NCI-H2029 treated with DMSO at 0.1 percent for 48 hours (cell line): ENCODE measurements at regions not wholly inside any gene's neighbourhood (a gene's known extent, or its start where the extent isn't known, plus 50 kb on each side); places are given as distances from the start of the nearest gene placed in this dataset.
"Not testable (repeated sequence)": the region's sequence is repeated elsewhere in the genome, so short reads cannot be mapped to it uniquely, and the experiment has no call there.

ENCODE experiments used
- DNase-seq: peaks from one replicate; lab custom pipeline; 2025; lab: John Stamatoyannopoulos, UW

DNA sequence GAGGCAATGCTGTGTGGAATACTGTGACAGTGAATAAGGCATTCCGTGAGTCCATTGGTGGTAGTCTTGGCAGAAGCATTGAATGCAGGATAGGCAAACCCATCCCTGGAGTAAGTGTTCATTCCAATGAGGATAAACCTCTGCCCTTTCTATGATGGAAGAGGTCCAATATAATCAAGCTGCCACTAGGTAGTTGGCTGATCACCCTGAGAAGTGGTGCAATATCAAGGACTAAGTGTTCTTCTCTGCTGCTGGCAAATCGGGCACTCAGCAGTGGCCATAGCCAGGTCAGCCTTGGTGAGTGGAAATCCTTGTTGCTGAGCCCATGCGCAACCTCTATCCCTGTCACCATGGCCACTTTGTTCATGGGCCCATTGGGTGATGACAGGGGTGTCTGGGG is 70.1 kb downstream of the FBXO4 start:
- no peak for DNase-seq

- DNase-seq = no peak
These were observed 76.6 kb downstream of the FBXO4 start for GRCh38 chr5:42001673-42002072.

- DNase-seq = not testable (repeated sequence)
These were observed 78.8 kb downstream of the FBXO4 start for GRCh38 chr5:42003852-42004251.

DNA sequence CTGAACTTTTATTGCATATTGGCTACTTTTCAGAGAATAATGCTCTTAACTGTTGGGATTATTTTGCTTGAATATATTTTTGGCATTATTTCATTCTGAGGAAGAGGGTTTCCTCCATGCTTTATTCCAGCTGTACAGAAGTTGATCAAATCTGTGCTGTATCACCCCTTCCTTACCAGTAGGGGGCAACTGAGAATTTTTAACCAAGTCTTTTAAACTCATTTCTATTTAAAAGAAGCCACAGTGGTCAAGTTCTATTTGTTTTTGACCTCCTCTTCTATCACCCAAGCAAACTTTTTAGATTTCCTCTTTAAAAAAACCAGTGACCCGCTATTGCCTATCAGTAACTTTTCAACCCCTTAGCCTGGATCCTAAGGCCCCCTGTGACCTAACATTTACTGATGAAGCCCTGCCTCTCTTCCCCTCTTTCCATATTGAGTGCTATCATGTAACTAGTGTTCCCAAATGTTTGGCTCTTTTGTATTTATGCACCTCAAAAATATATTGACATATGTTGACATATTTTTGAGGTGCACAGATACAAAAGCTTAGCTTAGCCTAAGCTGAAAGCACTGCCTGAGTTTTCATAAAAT is 80.6 kb downstream of the FBXO4 start:
- DNase-seq = no peak

DNA sequence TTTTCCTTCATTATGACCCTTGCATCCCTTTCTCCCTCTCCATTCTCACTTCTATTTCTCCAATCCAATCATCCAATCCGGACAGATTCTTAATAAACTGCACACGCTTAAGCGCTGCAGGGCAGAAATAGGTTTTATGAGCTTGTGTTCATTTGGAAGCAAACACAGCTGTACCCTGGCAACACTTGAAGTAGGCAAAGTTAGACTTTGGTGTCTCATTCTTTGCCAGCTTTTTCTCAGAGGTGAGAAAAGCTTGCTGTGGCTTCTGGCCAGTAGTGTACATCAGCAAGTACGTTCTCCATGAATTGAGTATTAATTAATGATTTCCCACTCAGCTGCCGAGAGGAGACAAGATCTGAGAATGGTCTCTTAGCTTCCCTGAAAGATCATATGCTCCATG is 88.5 kb downstream of the FBXO4 start:
- DNase-seq = no peak

DNA sequence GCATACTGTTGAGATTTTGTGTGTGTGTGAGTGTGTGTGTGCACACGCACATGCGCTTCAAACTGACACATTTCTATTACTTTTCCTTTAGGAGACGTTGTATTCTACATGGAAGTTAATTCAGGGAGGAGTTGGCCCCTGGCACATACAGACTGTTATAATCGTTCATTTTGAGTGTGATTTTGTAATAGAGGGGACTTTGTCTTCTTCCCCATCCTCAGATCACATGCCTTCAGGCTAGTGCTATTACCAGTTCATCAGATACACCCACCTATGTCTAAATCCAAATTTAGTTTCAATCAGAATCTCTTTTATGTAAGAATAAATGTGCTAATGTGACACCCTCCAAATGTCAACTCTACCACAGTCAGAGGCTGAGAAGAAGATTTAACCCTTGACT is 90.2 kb downstream of the FBXO4 start:
- no peak for DNase-seq

GRCh38 chr5:42015681-42016080 is 90.6 kb downstream of the FBXO4 start:
- DNase-seq = no peak

DNA sequence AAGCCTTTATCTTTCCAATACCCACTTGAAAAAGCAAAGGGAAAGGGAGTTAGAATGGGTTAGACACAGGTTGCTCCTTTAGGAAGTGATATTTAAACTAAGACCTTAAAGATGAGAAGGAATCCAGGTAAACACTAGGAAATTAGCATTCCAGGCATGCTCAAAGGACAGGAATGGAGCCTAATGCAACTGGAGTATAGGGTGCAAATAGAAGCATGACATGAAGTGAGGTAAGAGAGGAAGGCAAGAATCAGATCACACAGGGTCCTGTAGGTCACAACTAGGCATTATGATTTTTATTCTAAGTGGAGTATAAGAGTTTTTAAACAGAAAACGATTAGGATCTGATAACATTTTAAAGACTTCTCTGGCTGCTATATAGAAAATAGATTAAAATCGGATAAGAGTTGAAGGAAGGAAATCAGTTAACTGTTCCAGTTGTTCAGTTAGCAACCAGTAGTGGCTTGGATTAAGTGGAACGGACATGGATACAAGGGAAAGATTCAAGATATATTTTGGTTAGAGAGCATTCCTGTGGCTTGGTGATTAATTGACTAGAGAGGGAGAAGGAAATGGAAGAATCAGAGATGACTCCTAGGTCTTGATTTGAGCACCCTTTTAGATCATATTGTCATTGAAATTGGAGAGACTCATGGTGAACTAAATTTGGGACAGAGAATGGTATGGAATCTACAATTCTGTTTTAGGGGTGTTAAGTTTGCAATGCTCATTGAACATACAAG is 95.9 kb downstream of the FBXO4 start:
- DNase-seq = no peak

GRCh38 chr5:42021923-42022322 is 96.8 kb downstream of the FBXO4 start:
- no peak for DNase-seq

DNA sequence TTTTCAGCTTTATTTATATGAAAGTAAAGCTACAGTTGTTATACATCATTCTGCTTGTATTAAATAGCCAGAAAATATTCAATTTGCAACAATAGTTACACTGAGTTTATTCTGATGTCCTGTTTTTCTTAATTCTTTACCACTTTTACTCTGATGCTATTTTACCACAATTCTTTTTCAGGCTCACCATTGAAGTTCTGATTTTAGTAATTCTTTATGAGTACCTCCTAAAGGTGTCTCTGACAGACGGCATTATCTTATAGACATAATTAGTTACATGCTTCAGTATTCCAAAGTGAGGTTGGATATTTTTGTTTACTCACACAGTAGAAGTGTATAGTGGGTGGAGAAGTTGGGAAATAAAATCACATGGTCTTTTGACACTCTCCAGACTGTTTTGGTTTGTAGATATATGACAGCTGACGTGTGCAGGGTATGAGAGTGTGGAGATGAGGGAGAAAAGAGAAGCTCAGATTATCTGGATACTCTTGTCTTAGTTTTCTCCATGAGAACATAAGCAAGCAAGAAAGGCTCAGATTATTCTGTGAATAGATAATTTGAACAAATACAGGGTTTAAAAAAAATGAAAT is 97.4 kb downstream of the FBXO4 start:
- DNase-seq = no peak

GRCh38 chr5:42026446-42026845 is 101.4 kb downstream of the FBXO4 start:
- no peak for DNase-seq

- no peak for DNase-seq
These were observed 107.1 kb downstream of the FBXO4 start for GRCh38 chr5:42032137-42032536.

DNA sequence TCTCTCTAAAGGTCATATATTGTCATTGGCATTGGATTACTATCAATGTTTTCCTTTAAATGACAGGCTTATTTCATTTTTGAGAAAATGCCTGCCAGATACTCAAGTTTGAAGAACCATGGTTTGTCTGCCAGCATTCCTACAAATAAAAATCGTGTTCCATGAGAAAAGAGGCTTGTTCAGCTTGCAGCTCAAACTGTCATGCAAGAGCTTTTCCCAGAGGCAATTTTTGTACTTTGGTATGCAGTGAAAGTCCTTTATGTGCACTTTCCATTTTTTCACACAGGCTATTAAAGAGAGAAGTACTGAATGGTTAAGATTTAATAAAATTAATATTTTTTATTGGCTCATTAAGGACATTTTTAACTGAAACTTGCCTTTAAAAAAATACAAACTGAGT is 110.4 kb downstream of the FBXO4 start:
- no peak for DNase-seq

- no peak for DNase-seq
These were observed 111.3 kb downstream of the FBXO4 start for GRCh38 chr5:42036379-42036778.

DNA sequence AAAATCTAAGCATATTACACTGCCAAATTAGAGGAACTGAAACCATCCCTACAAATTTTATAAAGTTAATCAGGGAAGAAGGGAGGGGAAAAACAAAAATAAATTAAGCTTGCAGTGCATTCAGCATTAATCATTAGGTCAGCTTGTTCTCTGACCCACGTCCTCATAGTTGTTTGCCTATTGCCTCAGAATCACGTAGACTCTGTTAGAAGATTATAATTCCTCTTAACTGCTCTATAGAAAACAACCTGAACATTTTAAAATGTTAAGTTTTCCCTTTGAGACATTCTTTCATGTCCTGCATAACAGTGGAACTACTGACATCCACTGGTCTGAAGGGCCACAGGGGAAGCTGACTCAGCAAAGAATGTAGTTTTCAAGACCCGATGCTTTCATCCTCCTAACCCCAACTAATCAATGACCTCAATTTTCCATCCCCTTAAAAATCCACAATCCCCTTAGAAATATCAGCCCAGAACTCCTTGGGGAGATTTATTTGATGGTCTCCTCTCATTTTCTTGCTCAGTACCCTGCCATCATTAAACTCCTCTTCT is 112.4 kb downstream of the FBXO4 start:
- no peak for DNase-seq

DNA sequence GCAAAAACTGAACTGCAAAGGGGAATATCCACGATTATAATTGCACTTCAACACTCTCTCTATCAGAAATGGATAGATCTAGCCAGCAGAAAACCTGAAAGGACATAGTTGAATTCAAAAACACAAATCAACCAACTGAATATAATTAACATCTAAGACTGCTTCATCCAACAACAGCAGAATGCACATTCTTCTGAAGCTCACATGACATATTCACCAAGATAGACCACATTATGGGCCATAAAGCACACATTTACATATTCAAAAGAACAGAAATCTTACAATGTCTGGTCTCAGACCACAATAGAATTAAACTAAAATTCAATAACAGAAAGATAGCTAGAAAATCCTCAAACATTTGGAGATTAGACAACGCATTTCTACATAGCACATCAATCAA is 118.3 kb downstream of the FBXO4 start:
- no peak for DNase-seq

GRCh38 chr5:42057254-42057690 is 132.2 kb downstream of the FBXO4 start:
- peak; percentile 3 for DNase-seq

- DNase-seq = no peak
These were observed 134.2 kb downstream of the FBXO4 start for GRCh38 chr5:42059291-42059690.

GRCh38 chr5:42059778-42060464 is 134.8 kb downstream of the FBXO4 start:
- no peak for DNase-seq

DNA sequence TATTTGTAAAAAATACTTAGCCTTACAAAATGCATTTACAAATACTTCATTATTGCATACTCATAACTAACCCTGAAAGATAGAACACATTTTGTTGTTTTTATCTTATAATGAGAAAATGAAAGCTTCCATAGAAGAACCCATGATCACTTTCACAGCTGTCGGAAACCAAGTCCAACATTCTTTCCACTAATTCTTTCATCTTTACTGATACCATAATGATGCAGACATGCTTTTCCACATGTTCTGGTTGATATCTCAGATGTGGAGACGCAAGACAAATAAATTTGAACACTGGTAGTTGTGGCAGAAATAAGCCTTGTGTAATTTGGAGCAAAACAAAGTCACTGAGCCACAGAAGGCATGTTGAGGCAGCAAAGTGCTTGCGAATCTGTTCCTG is 136.0 kb downstream of the FBXO4 start:
- DNase-seq = no peak

- DNase-seq = no peak
These were observed 139.7 kb downstream of the FBXO4 start for GRCh38 chr5:42064821-42065220.

- DNase-seq = no peak
These were observed 141.1 kb downstream of the FBXO4 start for GRCh38 chr5:42066131-42066530.

- DNase-seq = no peak
These were observed 149.3 kb downstream of the FBXO4 start for GRCh38 chr5:42074353-42074752.
